ENCODE measurements at regions not wholly inside any gene's neighbourhood (a gene's known extent, or its start where the extent isn't known, plus 50 kb on each side); places are given as distances from the start of the nearest gene placed in this dataset.

GRCh38 chr18:78146136-78147085 lies 833.2 kb upstream of the SALL3 start:
- DNase-seq = no peak
- 81 to 91% (median 86%) methylated on average over 17 of the region's 17 CpGs for WGBS, 5 donors
- no peaks in the 10 kb centered on the region for H3K4me1 ChIP-seq
- intact Hi-C loops (cut with DNase I; ENCODE audit: low total_unique reads) = no loop called here
- H3K36me3 ChIP-seq = no peaks in the 10 kb centered on the region
- no peak overlapping the region for H3K27ac ChIP-seq
- H3K9me3 ChIP-seq = peaks cover 0 to 15% (median 1%) of the 10 kb centered on the region in 4 donors
- H3K27me3 ChIP-seq = no peaks in the 10 kb centered on the region
- TF ChIP-seq POLR2A (IDR thresholded peaks at IDR 0.05) (no peak), POLR2AphosphoS5 (IDR thresholded peaks at IDR 0.05) (no peak), EP300 (IDR thresholded peaks at IDR 0.05) (no peak), CTCF (IDR thresholded peaks at IDR 0.05) (no peak)
- no peak overlapping the region for H3K4me3 ChIP-seq

- TF ChIP-seq CTCF (IDR thresholded peaks at IDR 0.05) (no peak), EP300 (IDR thresholded peaks at IDR 0.05) (no peak), POLR2AphosphoS5 (IDR thresholded peaks at IDR 0.05) (no peak), POLR2A (IDR thresholded peaks at IDR 0.05) (no peak)
- Histone ChIP-seq H3K9me3 (peaks cover 0 to 15% (median 1%) of the 10 kb centered on the region in 4 donors), H3K27me3 (no peaks in the 10 kb centered on the region), H3K27ac (no peak overlapping the region), H3K4me3 (no peak overlapping the region), H3K36me3 (no peaks in the 10 kb centered on the region), H3K4me1 (no peaks in the 10 kb centered on the region)
- no peak for DNase-seq
- 82 to 92% (median 87%) methylated on average over 7 of the region's 7 CpGs for WGBS, 5 donors
- intact Hi-C loops (cut with DNase I; ENCODE audit: low total_unique reads) = no loop called here
These were observed 829.0 kb upstream of the SALL3 start for GRCh38 chr18:78150590-78150989.

GRCh38 chr18:78151234-78151633 lies 828.4 kb upstream of the SALL3 start:
- Histone ChIP-seq H3K27ac (no peak overlapping the region), H3K9me3 (peaks cover 0 to 15% (median 1%) of the 10 kb centered on the region in 4 donors), H3K4me1 (no peaks in the 10 kb centered on the region), H3K4me3 (no peak overlapping the region), H3K27me3 (no peaks in the 10 kb centered on the region), H3K36me3 (no peaks in the 10 kb centered on the region)
- no peak for DNase-seq
- 85 to 94% (median 93%) methylated on average over 9 of the region's 9 CpGs for WGBS, 5 donors
- intact Hi-C loops (cut with DNase I; ENCODE audit: low total_unique reads) = no loop called here
- TF ChIP-seq POLR2AphosphoS5 (IDR thresholded peaks at IDR 0.05) (no peak), POLR2A (IDR thresholded peaks at IDR 0.05) (no peak), CTCF (IDR thresholded peaks at IDR 0.05) (no peak), EP300 (IDR thresholded peaks at IDR 0.05) (no peak)

- peaks cover 0 to 15% (median 1%) of the 10 kb centered on the region in 4 donors for H3K9me3 ChIP-seq
- H3K4me3 ChIP-seq = no peak overlapping the region
- H3K27ac ChIP-seq = no peak overlapping the region
- H3K27me3 ChIP-seq = no peaks in the 10 kb centered on the region
- no peaks in the 10 kb centered on the region for H3K36me3 ChIP-seq
- intact Hi-C loops (cut with DNase I; ENCODE audit: low total_unique reads) = no loop called here
- H3K4me1 ChIP-seq = no peaks in the 10 kb centered on the region
- DNase-seq = no peak
- TF ChIP-seq EP300 (IDR thresholded peaks at IDR 0.05) (no peak), POLR2AphosphoS5 (IDR thresholded peaks at IDR 0.05) (no peak), CTCF (IDR thresholded peaks at IDR 0.05) (no peak), POLR2A (IDR thresholded peaks at IDR 0.05) (no peak)
- WGBS, 5 donors = 88 to 94% (median 90%) methylated on average over 17 of the region's 17 CpGs
These were observed 827.5 kb upstream of the SALL3 start for GRCh38 chr18:78151948-78152725.
